Inferior parietal cortex (tissue), 1 donor: ENCODE measurements at regions not wholly inside any gene's neighbourhood (a gene's known extent, or its start where the extent isn't known, plus 50 kb on each side); places are given as distances from the start of the nearest gene placed in this dataset.
"Not testable (repeated sequence)": the region's sequence is repeated elsewhere in the genome, so short reads cannot be mapped to it uniquely, and the experiment has no call there.

Experiments
- DNase-seq: peaks from one replicate; pipeline ENCODE4 v3.0.0-alpha.2; 2016; ENCODE audit errors: extremely low spot score

DNA sequence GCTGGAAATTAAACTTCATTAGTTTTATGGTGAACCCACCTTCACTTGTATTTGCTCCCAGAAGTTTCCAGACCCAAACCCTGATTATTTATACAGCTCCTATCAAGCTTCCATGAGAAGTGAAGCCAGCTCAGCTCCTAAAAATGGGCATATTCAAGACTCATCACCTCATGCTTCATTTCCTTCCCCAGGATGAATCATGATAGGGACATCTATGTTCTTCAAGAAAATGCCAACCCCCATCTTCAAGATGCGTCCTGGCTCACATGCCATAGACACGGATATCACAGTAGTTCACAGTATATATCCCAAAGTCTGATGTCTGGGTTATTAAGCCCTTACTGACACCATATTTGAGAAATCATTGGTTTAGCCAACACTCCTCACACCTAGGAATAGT is 217.6 kb downstream of the NPR3 start:
- DNase-seq: no peak

DNA sequence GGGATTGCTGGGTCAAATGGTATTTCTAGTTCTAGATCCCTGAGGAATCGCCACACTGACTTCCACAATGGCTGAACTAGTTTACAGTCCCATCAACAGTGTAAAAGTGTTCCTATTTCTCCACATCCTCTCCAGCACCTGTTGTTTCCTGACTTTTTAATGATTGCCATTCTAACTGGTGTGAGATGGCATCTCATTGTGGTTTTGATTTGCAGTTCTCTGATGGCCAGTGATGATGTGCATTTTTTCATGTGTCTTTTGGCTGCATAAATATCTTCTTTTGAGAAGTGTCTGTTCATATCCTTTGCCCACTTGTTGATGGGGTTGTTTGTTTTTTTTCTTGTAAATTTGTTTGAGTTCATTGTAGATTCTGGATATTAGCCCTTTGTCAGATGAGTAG is 220.3 kb downstream of the NPR3 start:
- not testable (repeated sequence) for DNase-seq

DNA sequence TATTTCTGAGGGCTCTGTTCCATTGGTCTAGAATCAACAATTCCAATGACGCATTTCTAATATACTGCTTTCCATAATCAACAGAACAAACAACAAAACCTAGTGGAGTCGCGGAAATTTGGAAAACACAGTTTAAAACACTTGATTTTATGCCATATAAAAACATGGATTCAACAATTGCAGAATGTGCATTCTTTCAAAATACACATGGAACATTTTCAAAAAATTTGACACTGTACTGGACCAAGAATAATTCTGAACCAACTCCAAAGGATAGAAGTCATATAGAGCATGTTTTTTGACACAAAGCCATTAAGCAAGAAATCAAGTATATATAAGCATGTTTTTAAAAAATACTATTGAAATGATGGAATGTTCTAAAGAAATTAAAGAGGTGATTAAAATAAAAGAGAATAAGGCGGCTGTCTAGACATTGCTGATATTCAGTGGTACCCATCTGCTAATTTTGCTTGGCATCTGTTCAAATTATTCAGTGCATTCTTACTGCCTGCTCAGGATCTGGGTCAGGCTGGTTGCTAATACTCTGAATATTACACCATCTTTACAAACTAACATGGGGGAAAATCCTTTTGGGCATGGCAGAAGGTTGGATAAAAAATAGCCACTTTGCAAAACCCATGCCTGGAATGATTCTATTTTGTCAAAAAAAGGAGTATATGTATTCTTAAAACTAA is 221.3 kb downstream of the NPR3 start:
- no peak for DNase-seq

DNA sequence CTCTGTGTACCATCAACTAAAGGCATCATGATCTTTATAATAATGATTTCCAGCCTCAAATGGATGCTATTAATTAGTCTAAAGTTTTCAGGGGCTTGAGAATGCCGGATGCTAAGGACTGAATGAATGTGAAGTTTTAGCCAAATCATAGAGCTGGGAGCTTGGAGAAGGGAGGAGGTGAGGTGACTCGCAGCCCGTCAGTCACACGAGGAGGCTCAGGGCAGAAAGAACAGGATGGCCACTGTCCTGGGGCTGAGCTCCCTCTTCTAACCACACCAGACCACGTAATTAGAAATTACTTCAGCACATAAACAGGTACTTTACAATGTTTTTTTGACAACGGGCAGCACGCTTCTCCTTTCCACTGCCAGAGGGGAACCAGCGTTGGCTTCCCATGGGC is 222.6 kb downstream of the NPR3 start:
- no peak for DNase-seq

DNA sequence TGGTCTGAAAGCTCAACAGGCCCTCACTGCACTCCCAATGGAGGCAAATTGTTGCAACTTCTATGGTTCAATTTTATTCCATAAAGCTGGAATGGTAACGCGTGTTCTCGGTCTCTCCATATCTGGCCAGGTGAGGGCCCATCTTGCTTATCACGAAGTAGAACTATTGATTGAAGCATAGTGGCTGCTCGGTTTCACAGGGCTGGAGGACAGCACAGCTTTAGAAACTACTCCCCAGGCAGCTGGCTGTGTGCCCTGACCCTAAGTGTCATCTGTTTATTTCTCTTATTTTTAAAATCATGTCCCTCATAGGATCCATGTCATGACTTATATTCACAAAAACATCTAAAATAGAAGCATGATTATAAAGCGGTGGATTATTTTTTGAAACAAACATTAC is 223.4 kb downstream of the NPR3 start:
- no peak for DNase-seq

DNA sequence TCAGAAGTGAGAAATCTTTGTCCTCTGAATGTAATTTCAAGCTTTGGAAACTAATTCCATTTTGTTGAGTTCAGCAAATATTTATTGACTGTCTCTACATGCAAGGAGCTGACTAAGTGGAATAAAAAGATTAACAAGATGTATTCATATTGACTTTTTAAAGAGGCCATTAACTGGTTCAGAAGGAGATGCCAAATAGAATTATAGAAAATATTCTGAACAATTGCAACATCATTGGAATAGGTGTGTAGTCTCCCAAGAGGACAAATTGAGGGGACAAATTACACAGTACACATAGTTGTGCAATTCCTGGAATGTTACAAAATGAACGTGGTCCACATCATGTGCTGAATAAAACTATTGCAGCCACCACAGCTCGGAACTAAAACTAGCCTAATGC is 224.2 kb downstream of the NPR3 start:
- no peak for DNase-seq

DNA sequence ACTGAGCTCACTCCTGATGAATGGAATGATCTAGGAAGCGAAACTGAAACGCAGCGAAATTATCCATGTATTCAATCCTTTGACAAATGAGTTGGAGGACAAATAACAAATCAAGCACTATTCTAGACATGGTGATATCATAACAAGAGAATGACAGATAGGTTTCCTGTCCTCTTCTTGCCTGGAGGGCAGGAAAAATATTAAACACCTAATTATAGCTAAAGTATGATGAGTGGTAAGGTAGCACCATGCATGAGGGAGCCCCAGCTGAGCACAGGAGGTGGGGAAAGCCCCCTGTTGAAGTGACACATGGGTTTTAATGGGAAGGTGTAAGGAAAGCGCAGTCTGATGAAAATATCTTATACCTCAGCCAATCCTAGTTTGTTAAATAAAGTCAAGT is 225.2 kb downstream of the NPR3 start:
- DNase-seq: no peak

DNA sequence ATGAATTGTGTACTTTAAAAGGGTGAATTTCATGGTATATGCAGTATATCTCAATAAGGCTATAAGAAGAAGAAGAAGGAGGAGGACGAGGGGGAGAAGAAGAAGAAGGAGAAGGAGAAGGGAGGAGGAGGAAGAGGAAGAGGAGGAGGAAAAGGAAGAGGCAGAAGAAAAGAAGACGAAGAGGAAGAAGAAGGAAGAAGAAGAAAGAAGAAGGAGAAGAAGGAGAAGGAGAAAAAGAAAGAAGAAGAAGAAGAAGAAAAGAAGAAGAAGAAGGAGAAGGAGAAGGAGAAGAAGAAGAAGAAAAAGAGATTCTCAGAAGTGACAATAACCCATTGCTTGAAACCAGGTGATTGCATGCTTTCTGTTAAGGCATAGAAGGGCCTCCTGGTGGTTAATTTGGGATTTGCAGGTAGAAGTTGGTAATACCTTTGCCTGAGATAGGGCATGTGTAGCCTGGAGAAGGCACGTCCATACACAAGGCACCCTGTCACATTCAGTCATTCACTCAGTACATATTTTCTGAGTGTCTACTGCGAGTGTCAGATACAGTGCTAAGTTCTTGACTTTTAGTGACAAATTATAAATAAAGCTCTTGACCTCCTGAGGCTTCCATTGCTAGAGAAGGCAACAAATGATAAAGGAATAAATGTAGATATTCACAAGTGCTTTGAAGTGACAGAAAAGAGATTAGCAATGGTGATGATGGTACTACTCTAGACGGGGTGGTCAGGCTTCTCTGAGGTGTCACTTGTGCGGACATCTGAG is 231.3 kb downstream of the NPR3 start:
- no peak for DNase-seq

DNA sequence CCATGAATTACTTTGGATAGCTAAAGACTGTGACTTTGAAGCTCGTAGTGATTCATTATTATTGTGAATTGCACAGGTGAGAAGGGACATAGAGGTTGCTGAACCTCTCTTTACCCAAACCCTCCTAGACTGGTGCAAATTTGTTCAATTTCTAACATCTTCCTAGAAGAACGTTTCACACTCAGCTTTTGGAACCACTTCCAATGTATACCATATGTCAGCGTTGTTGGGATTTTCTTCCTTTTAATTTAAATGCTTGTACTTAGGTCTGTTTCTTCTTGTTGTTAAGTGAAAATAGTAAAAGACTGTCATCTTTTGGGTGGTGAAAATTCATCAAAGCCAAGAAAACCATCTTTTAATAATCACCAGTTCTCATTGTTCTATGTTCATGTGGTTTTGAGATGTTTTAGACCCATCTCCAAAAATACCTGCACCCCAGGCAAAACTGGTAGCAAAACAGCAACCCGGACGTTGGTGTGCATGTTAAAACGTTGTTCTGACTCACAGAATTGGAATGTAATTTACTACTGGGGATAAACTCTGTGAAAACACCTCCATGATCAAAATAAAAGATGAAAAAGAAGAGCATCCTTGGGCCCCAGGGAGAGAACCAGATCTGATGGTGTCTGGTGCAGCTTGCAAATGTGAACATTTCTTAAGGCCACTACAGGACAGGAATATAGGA is 238.3 kb downstream of the NPR3 start:
- DNase-seq: peak; percentile 11

DNA sequence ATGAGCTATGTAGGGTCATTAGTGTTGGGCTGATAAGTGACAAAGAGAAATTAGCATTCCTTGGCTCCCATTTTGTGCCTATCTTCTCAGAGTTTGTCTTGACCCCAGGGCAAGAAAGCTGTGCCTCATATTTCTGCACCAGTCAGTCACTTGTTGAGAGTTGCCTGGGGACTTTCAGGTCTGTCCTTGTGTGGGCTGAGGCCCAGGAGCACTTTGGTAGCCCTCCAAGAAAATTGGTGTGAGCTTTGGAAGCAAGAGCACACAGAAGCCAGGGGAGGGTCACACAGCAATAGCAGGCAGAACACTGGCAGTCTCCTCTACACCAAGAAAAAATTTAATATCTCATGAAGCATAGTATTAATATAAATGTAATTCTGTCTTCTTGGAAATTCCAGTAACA is 239.9 kb downstream of the NPR3 start:
- no peak for DNase-seq

DNA sequence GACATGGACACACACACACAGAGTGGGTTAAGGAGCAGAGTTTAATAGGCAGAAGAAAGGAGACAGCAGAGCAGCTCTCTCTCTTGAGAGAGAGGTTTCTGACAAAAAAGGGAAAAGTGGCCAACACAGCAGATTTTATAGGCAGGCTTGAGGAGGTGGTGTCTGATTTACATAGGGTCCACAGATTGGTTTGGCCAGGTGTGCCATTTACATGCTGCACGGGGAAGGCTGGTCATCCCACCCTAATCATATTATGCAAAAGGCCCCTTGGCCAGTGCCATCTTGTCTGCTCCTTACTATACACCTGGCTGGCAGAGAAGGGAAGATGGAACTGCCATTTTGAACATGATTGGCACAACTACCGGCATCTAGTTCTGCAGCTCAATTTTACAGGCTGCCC is 240.8 kb downstream of the NPR3 start:
- no peak for DNase-seq

DNA sequence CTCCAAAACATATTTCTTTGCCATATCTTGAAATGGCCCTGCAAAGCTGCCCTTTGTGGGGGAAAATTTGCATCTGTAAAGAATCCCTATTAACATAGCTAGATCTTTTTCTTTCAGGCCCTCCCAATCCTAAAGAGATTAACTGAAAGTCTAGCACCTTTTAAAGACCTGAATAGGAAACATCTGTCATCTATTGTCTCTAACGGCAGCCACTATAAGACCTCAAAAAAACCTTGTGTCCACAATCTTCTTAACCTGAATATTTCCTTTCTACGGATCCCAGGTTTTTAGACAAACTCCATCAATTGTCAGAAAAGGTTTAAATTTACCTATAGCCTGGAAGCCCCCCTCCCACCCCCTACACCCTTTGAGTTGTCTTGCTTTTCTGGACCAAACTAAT is 241.3 kb downstream of the NPR3 start:
- DNase-seq: not testable (repeated sequence)

DNA sequence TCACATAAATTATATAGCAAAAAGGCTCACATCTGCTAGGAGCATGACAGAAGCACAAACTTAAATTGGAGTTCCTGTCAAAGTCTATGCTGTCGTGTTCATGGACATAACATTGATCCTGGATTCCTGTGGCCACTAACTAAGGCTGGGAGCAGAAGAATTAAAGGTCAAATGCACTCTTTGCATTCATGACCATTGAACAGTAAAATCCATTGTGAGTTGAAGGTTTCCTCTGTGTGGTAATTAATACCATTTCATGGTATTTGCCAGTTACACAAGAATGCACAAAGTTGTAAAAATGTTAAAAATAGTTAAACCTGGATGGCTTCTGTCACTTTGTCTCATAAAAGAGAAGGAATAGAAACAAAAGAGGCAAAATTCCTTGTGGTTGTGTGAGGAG is 242.6 kb downstream of the NPR3 start:
- no peak for DNase-seq

DNA sequence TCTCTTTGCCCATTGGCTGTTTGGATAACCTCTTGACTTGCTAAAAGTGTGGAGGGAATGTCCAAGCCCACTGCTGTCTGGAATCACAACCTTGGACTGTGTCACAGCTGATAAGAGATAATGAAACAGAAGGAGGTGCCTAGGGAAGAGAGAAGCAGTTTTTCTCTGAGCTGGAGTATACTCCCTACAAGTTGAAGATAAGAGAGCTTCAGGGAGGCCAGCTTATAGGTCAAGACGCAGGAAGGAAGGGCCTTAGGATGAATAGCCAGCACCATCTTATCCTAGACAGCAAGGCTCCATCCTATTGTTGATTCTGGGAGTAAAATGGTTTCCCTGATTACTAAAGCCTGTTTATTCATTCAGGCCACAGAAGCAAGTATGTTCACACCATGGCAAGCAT is 244.7 kb downstream of the NPR3 start:
- no peak for DNase-seq

DNA sequence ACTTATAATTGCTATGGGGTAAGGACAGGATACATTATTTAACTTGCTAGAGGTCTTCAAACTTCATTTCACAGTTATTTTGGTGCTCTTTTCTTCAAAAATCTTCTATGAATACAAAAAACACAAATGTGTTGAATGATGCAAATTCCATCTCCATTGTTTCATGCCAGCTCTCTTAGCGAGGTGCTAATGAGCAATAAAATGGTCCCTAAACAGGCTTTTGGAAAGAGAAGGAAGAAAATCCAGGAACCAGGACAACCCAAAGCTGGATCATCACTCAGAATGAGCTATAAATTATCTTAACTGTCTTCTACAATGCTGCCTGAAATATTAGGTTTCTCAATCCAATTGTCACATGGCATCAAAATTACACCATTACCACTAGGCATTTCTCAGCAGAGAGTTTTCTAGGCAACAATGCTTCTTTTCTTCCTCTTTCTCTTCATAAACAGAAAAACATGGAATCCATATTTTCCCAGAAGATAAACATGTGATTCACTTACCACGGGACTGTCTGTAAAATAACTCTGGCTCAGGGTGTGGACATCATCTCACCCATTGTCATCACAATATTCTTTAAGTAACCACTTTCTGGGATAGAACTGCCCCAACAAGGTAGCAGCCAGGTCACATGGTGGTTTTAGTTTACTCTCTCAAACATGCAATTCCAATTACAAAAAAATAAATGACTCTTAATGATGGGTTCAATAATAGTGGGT is 249.4 kb downstream of the NPR3 start:
- no peak for DNase-seq

DNA sequence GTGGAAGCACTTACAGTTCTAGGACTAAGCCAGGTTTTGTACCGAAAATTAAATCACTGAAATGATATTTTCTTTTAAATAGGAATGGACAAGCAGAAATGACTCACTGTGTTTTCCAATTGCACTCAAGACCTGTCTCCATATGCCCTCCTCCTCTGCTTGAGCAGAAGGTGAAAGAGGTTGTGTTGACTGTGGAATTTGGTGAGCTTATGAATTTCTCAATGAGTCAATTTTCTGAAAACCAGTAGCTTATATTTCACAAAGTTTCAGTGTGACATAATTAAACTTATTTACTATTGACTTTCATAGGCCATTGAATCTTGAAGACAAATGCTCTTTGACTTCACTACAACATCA is 249.9 kb downstream of the NPR3 start:
- no peak for DNase-seq

DNA sequence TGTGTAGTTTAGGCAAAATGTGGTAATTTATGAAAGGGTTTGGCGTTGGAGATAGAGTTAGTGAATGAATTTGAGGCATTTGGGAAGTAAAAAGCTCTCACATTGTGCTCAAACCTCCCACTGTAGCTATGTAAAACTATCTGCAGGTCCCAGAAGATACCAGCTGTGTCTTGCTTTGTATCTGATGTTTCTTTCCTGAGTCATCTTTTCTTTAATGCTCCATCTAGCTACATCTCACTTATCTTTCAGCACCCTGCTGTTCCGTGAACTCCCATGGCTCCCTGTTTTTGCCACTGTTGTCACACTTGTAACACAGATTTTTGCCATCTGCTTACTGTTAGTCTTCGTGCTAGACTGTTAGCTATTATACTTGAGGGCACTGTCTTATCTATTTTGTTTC is 253.1 kb downstream of the NPR3 start:
- DNase-seq: peak; percentile 15

DNA sequence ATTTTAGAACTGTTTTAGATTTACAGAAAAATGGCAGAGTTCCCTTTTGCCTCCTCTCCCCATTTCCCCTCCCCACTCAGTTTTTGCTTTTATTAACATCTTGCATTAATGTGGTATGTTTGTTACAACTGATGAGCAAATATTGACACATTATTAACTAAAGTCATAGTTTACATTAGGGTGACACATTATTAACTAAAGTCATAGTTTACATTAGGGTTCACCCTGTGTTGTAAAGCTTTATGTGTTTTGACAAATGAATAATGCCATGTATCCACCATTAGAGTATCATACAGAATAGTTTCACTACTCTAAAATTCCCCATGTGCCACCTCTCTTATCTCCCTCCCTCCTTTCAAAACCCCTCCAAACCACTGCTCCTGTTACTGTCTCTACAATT is 262.5 kb downstream of the NPR3 start:
- DNase-seq: no peak

DNA sequence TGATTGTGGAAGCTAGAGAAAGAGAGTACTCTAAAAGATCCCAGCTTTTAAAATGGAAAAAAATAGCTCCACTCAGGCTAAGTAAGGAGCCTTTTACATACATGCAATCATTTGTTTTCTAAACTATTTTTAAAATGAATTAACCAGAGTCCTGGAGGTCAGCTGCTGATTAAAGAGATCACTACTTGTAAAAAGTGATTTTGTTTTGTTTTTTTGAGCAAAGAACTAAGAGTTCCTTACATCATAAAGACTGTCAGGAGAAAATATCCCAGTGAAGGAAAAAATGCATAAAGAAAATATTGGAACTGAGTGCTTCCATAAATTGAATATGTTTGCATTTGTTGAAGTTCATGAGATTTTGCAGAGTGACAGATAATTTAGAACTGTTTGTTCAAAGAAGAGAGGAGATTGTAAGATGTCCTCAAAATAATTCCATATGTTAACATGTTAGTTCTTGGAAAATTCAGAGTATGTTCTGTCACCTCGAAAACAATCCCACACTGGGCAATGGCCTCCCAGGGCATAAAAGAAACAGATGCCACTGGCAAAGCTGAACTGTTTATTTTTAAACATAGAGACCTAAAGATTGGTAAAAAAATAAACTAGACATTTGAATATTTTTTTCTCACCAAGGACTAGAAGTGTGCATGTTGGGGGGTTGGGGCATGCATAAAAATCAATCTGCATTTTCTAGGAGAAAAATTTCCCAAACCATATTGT is 264.7 kb downstream of the NPR3 start:
- no peak for DNase-seq

DNA sequence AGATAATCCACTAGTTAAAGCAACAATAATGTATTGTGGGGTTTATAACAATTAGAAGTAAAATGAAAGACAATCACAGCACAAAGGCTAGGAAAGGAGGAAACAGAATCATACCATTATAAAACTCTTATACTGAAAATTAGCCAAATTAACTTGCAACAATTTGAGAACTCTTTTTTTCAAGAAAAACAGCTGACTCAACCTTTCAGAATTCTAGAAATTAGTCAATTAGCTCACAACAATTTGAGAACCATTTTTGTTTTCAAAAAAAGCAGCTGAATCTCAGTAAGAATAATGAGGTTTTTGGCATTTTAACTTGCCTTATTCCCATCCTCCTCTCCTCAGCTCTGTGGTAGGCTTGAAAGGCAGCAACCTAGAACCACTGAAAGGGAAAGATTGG is 269.9 kb downstream of the NPR3 start:
- DNase-seq: no peak

DNA sequence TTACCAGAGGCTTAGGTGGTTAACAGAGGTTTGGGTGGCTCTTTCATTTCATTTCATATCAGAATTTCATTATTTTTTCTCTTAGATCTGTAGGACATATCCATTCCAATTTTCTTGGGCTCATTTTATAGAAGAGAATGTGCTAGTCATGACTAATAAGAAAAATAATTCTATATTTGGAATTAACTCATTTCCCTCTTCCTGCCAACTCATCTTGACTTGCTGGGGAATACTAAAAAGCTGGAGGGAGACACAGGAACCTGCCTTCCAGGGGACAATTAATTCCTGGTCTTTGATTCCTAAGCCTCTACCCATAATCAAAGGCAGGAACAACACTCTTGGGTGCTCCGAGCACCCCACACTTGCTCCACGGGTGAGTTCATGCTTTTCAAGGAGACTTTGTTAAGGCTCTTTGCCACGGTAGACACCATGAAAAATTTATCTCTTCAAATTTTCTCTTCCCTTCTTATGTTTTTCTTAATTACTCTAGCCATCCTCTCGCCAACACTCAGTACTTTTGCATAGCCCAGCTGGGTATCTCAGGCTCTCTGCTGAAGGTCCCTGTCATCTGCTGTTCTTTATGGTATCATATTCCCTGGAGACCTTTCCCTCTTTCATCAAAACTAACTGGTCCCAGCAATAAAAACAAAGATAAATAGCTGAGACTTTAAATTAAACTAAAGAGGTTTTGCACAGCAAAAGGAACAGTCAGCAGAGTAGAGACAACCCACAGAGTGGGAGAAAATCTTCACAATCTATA is 273.9 kb downstream of the NPR3 start:
- no peak for DNase-seq
